ENCODE measurements at regions not wholly inside any gene's neighbourhood (a gene's known extent, or its start where the extent isn't known, plus 50 kb on each side); places are given as distances from the start of the nearest gene placed in this dataset.
"Not testable (repeated sequence)": the region's sequence is repeated elsewhere in the genome, so short reads cannot be mapped to it uniquely, and the experiment has no call there.

DNA sequence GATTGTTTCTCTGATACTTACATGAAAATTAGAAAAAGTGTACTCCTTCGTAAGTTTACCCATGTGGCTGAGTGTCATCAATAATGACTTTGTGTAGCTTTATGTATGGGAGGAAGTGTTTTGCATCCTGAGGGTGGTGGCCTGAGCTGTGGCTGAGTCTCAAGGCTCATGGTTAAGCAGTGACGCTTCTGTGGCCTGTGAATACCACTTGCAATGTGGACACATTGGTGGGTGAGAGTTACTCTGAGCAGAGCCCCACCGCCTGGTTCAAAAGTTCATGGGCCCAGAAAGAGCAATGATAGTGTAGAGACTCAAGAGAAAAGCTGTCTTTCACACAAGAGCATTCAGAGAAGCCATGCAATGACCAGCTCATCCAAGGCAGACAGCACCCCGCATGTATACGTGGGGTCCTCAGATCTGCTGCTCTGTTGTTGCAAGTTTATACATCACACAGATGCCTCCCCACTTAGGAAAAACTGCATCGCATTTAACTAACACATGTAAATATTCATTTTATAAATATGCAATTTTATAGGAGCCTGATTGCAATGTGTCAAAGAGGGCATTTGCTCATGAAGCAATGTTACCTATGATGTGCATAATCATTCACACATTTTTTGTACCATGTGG is 55.1 kb upstream of the FRMD6 start:
- no peak overlapping the region for H3K4me3 ChIP-seq (ENCODE audit: low read depth, low read length)
- TF ChIP-seq, protein P1, sequence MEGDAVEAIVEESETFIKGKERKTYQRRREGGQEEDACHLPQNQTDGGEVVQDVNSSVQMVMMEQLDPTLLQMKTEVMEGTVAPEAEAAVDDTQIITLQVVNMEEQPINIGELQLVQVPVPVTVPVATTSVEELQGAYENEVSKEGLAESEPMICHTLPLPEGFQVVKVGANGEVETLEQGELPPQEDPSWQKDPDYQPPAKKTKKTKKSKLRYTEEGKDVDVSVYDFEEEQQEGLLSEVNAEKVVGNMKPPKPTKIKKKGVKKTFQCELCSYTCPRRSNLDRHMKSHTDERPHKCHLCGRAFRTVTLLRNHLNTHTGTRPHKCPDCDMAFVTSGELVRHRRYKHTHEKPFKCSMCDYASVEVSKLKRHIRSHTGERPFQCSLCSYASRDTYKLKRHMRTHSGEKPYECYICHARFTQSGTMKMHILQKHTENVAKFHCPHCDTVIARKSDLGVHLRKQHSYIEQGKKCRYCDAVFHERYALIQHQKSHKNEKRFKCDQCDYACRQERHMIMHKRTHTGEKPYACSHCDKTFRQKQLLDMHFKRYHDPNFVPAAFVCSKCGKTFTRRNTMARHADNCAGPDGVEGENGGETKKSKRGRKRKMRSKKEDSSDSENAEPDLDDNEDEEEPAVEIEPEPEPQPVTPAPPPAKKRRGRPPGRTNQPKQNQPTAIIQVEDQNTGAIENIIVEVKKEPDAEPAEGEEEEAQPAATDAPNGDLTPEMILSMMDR (IDR thresholded peaks at IDR 0.05; ENCODE audit: borderline replicate concordance, insufficient read depth, low read depth, low read length) = no peak

DNA sequence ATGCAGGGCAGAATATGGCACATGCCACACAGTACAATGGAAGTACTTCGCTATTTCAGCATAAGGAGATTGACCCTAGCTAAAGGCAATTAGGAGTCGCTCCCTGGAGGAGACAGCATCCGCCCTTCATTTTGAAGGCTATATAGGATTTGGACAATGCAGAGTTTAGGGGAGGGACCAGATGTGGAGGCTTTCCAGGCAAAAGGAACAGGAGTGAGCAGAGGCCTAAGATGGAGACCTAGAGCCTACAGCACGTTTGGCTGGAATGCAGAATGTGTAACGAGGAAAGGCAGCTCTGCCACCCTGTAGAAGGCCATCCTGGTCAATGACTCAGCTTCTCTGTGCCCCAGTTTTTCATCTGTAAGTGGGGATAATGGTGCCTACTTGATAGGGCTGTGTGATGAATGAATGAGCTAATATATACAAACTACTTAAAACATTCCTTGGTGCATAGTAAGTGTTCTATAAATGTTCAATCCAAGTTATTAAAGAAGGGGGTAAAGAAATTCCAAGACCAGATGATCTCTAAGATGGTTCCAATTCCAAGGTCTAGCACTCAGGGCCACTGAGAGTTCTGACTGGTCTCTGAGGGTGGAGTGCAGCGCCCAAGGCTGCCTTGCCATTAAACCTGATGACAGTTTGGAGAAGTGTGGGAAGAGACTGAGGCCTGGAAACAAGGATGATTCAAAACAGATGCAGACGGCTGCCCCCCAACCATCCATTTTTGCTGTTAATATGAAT is 54.3 kb upstream of the FRMD6 start:
- TF ChIP-seq, protein P1 (IDR thresholded peaks at IDR 0.05; ENCODE audit: borderline replicate concordance, insufficient read depth, low read depth, low read length) = no peak
- no peak overlapping the region for H3K4me3 ChIP-seq (ENCODE audit: low read depth, low read length)

DNA sequence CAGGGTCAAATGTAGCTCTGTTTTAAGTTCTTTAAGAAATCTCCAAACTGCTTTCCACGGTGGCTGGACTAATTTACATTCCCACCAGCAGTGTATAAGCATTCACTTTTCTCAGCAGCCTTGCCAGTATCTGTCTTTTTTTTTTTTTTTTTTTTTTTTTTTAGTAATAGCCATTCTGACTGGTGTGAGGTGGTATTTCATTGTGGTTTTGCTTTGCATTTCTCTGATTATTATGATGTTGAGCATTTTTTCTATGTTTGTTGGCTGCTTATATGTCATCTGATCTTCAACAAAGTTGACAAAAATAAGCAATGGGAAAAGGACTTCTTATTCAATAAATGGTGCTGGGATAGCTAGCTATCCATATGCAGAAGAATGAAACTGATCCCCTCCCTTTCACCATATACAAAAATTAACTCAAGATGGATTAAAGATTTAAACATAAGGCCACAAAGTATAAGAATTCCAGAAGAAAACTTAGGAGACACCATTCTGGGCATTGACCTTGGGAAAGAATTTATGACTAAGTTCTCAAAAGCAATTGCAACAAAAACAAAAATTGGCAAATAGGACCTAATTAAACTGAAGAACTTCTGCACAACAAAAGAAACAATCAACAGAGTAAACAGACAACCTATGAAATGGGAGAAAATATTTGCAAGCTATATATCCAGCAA is 52.6 kb upstream of the FRMD6 start:
- not testable (repeated sequence) for H3K4me3 ChIP-seq (ENCODE audit: low read depth, low read length)

DNA sequence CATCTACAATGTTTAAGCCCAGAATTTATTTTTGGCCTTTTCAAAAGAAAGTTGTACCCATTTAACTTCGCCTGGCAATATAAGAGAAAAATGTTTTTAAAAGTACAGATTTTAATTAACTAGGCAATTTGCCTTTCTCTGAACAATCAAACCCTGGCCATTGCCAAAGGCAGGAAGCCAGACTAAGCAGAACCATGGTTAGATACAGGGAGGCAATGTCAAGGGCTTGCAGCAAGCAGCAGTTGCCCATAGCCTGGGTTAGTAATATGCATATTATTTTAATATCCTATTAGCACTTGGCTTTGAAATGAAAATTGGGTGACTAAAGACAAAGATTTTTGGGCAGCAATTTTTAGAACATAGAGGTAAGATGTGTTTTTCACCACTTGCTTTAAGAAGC is 51.1 kb upstream of the FRMD6 start:
- H3K4me3 ChIP-seq (ENCODE audit: low read depth, low read length) = no peak overlapping the region
- TF ChIP-seq, protein P1 (IDR thresholded peaks at IDR 0.05; ENCODE audit: borderline replicate concordance, insufficient read depth, low read depth, low read length) = no peak

Measured in GM12875 (cell line).